Left lung (tissue), 4 donors: ENCODE measurements at regions not wholly inside any gene's neighbourhood (a gene's known extent, or its start where the extent isn't known, plus 50 kb on each side); places are given as distances from the start of the nearest gene placed in this dataset.

Source experiments
- ATAC-seq: fragments of 200-7000 bp; cut with Tn5 transposase; one replicate; pipeline ENCODE4 v1.9.1; 2020; ENCODE audit warnings: moderate library complexity
- DNase-seq, 4 donors: peaks; one replicate each; pipeline ENCODE4 v3.0.0-alpha.2; 2013 to 2020
- H3K27ac ChIP-seq, 2 donors: fragments of 200-600 bp; sonication (generic) in 1 of 2; one replicate each; pipeline versions ENCODE4 v1.5.0 to v1.8.0; 2020 to 2021
- H3K27me3 ChIP-seq, 2 donors: fragments of 200-600 bp; sonication (generic) in 1 of 2; one replicate each; pipeline versions ENCODE4 v1.5.0 to v1.8.0; 2020 to 2021
- H3K36me3 ChIP-seq, 2 donors: fragments of 200-600 bp; sonication (generic) in 1 of 2; one replicate each; pipeline versions ENCODE4 v1.5.0 to v1.8.0; 2020 to 2021
- H3K4me1 ChIP-seq, 2 donors: fragments of 200-600 bp; one replicate each; pipeline ENCODE4 v1.8.0; 2021
- H3K4me3 ChIP-seq, 2 donors: fragments of 200-600 bp; sonication (generic) in 1 of 2; one replicate each; pipeline versions ENCODE4 v1.5.0 to v1.8.0; 2020 to 2021; ENCODE audit warnings: mild to moderate bottlenecking in 1 of 2
- H3K9me3 ChIP-seq, 2 donors: fragments of 200-600 bp; sonication (generic) in 1 of 2; one replicate each; pipeline versions ENCODE4 v1.5.0 to v1.8.0; 2020 to 2021
- intact Hi-C, 2 donors: fragments of 100-400 bp; cut with DNase I; formaldehyde crosslinking; loops; one replicate each; pipeline versions ENCODE4 v1.11.2 to v1.14.2; 2022
- TF ChIP-seq, protein P1 (sequence below), 2 donors: fragments of 200-600 bp; sonication (generic) in 1 of 2; IDR thresholded peaks; one replicate each; pipeline versions ENCODE4 v1.5.0 to v1.8.0; 2021; ENCODE audit warnings: antibody characterized with exemption in 2 of 2
- donor health status: DM: no; HTN: yes; CAD: no.
- donor health status: DM: no; HTN: no; CAD: no.

DNA sequence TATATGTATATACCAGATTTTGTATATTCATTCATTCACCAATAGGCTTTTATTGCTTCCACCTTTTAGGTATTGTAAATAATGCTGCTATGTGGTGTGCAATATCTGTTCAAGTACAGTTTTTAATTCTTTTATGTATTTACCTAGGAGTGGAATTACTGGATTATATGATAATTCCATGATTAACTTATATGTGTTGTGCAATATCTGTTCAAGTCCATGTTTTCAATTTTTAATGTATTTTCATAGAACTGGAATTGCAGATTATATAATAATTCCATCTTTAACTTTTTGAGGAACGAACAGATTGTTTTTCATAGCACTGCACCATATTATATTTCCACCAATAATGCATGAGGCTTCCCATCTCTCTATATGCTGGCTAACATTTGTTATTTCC, 50.6 kb upstream of the L3MBTL4 start:
- no peaks in the 10 kb centered on the region for H3K36me3 ChIP-seq

DNA sequence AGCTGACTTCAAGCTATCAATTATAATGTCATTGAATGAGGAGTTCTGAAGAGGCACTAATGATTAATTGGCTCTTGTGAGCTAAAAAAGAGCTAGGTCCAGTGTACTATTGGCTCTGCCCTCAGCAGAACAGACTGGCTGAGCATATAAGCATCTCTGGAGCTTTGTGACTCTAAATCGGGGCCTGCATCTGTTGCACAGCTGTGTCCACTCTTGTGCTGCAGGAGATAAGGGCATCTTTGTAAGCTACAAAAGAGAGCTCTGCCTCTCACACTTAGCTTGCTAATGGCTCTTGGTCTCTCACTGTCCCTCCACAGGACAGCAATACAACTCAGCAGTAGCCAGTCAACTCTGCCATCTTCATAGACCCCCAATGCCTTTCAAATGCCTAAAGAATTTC, 61.5 kb upstream of the L3MBTL4 start:
- no peaks in the 10 kb centered on the region for H3K9me3 ChIP-seq
- H3K4me1 ChIP-seq: no peaks in the 10 kb centered on the region
- intact Hi-C loops: no loop called here
- no peak for DNase-seq
- no peak for ATAC-seq
- no peaks in the 10 kb centered on the region for H3K27me3 ChIP-seq
- H3K27ac ChIP-seq: no peak overlapping the region
- TF ChIP-seq, protein P1, sequence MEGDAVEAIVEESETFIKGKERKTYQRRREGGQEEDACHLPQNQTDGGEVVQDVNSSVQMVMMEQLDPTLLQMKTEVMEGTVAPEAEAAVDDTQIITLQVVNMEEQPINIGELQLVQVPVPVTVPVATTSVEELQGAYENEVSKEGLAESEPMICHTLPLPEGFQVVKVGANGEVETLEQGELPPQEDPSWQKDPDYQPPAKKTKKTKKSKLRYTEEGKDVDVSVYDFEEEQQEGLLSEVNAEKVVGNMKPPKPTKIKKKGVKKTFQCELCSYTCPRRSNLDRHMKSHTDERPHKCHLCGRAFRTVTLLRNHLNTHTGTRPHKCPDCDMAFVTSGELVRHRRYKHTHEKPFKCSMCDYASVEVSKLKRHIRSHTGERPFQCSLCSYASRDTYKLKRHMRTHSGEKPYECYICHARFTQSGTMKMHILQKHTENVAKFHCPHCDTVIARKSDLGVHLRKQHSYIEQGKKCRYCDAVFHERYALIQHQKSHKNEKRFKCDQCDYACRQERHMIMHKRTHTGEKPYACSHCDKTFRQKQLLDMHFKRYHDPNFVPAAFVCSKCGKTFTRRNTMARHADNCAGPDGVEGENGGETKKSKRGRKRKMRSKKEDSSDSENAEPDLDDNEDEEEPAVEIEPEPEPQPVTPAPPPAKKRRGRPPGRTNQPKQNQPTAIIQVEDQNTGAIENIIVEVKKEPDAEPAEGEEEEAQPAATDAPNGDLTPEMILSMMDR (IDR thresholded peaks at IDR 0.05): no peak
- H3K4me3 ChIP-seq: no peak overlapping the region
- no peaks in the 10 kb centered on the region for H3K36me3 ChIP-seq

More for the DNA sequence above, 50.6 kb upstream of the L3MBTL4 start:
- intact Hi-C loops: no loop called here
- Histone ChIP-seq H3K27ac (no peak overlapping the region), H3K9me3 (peaks cover 0 to 14% of the 10 kb centered on the region in 2 donors), H3K4me3 (no peak overlapping the region), H3K4me1 (no peaks in the 10 kb centered on the region), H3K27me3 (no peaks in the 10 kb centered on the region)
- no peak for DNase-seq
- ATAC-seq: no peak
- TF ChIP-seq, protein P1 (IDR thresholded peaks at IDR 0.05): no peak

DNA sequence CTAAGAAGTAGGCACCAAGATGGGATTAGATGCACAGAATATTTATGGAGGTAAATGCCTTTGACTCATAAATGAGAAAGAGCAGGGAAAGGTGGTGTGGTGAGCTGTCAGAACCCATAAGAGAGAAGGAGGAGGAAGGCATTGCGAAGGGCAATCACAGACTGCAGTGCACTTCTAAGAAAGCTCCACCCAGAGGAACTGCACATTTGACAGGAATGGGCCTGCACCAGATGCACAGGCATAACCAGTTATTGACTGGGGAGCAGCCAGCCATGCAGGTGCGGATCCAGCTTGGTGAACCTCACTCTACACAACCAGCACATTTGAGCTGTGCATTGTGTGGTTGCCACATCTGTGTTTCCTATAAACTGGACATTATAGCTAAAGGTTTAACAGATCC, 62.2 kb upstream of the L3MBTL4 start:
- H3K36me3 ChIP-seq: no peaks in the 10 kb centered on the region
- ATAC-seq (no peak), DNase-seq (no peak)
- no peak overlapping the region for H3K4me3 ChIP-seq
- intact Hi-C loops: no loop called here
- TF ChIP-seq, protein P1 (IDR thresholded peaks at IDR 0.05): no peak
- H3K9me3 ChIP-seq: no peaks in the 10 kb centered on the region
- H3K27ac ChIP-seq: no peak overlapping the region
- no peaks in the 10 kb centered on the region for H3K27me3 ChIP-seq
- no peaks in the 10 kb centered on the region for H3K4me1 ChIP-seq

DNA sequence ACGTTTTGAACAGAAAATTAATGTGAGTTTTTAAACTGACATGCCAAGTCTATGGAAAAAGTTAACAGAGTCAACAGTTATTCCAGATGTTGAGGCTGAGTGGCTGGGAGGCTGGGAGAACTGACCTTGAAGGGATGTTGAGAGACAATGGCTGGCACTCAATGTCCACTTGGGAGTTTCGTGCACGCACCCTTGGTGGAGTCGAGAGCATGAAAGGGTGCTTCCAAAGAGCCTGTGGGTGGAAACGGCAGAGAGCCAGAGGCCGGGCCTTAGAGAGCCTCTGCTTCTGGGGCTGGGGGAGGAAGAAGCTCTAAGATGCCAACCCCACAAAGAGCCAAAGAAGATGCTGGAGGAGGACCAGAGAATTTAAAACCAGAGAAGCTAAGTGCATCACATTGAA, 63.4 kb upstream of the L3MBTL4 start:
- no peak for ATAC-seq
- no peaks in the 10 kb centered on the region for H3K27me3 ChIP-seq
- no peak overlapping the region for H3K4me3 ChIP-seq
- intact Hi-C loops: no loop called here
- H3K36me3 ChIP-seq: no peaks in the 10 kb centered on the region
- no peak for DNase-seq
- H3K9me3 ChIP-seq: no peaks in the 10 kb centered on the region
- no peak overlapping the region for H3K27ac ChIP-seq
- TF ChIP-seq, protein P1 (IDR thresholded peaks at IDR 0.05): no peak
- H3K4me1 ChIP-seq: no peaks in the 10 kb centered on the region

DNA sequence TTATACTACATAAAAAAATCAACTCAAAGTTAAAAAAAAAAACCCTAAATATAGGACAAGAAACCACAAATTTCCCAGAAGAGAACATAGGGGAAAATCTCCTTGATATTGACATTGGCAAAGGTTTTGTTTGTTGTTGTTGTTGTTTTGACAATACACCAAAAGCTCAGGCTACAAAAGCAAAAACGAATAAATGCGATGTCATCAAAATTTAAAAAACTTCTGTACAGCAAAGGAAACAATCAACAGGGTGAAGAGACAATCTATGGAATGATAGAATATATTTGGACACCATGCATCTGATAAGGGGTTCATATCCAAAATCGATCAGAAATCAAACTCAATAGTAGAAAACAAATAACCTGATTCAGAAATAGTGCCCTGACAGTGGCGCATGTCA, 65.0 kb upstream of the L3MBTL4 start:
- H3K4me3 ChIP-seq: no peak overlapping the region
- no peaks in the 10 kb centered on the region for H3K27me3 ChIP-seq
- no peak overlapping the region for H3K27ac ChIP-seq
- intact Hi-C loops: no loop called here
- H3K9me3 ChIP-seq: no peaks in the 10 kb centered on the region
- H3K36me3 ChIP-seq: no peaks in the 10 kb centered on the region
- ATAC-seq (no peak), DNase-seq (no peak)
- TF ChIP-seq, protein P1 (IDR thresholded peaks at IDR 0.05): no peak
- H3K4me1 ChIP-seq: no peaks in the 10 kb centered on the region
